Erythroblast (primary cell): ENCODE measurements at regions not wholly inside any gene's neighbourhood (a gene's known extent, or its start where the extent isn't known, plus 50 kb on each side); places are given as distances from the start of the nearest gene placed in this dataset.

Experiments used
- GATA1 ChIP-seq: IDR thresholded peaks from 2 replicates; pipeline ENCODE4 v1.6.1; 2011; ENCODE audit warnings: low read depth, mild to moderate bottlenecking, control low read depth, low read length, moderate library complexity
- POLR2A ChIP-seq: IDR thresholded peaks from 2 replicates; pipeline ENCODE4 v1.6.1; 2011; ENCODE audit warnings: mild to moderate bottlenecking, low read length

DNA sequence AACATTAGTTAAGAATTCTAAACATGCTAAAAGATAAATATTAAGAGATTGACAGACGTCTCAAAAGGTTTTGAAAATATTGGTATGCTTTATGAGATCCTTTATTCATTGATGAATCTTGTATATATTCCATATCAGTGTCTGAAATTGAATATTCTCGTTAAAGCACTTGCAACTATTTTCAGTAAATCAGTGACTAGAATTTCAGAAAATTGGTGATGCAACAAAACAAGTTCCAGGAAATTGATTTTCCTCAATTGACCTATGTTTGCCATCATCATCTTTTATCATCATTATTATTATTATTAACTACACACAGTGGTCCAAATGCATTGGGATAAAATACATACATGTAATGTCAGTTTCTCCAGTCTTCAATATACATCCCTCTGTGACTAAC, 453.6 kb downstream of the CCER1 start:
- TF ChIP-seq POLR2A (no peak), GATA1 (no peak)
